Panc1 (cell line): ENCODE measurements at regions not wholly inside any gene's neighbourhood (a gene's known extent, or its start where the extent isn't known, plus 50 kb on each side); places are given as distances from the start of the nearest gene placed in this dataset.

ENCODE experiments used
- ATAC-seq: fragments of 200-7000 bp; cut with Tn5 transposase; 2 replicates; pipeline ENCODE4 v1.9.1; 2020; ENCODE audit warnings: mild to moderate bottlenecking, moderate library complexity
- BruUV-seq: library from RNA; stranded (reverse); fragments of 400-500 nt; replicated peaks from 2 replicates; lab custom pipeline; 2021; lab: Mats Ljungman, UMichigan
- CTCF ChIA-PET: fragments of 300-600 bp; sonication (Branson Sonifier 250); formaldehyde crosslinking; loops from one replicate; lab custom pipeline; 2022; ENCODE audit warnings: antibody characterized with exemption; lab: Charles Lee
- POLR2A ChIA-PET: fragments of 300-600 bp; sonication (Branson Sonifier 250); formaldehyde crosslinking; loops from one replicate; lab custom pipeline; 2022; ENCODE audit warnings: antibody characterized with exemption; lab: Charles Lee
- DNase-seq: peaks from one replicate; pipeline ENCODE4 v3.0.0-alpha.2; 2010; ENCODE audit warnings: low read depth, low spot score
- H3K27ac ChIP-seq: 2 replicates; pipeline ENCODE4 v1.5.1; 2011; ENCODE audit warnings: mild to moderate bottlenecking, low read length, inconsistent platforms
- H3K27me3 ChIP-seq: fragments of 200-500 bp; sonication (Bioruptor generic); 2 replicates; pipeline ENCODE4 v1.6.0; 2014; ENCODE audit warnings: low read length, inconsistent platforms; ENCODE audit not compliant: control insufficient read depth, insufficient read depth
- H3K36me3 ChIP-seq: fragments of 200-500 bp; sonication (Bioruptor generic); 2 replicates; pipeline ENCODE4 v1.5.1; 2014; ENCODE audit warnings: inconsistent platforms, mild to moderate bottlenecking, low read length, moderate library complexity; ENCODE audit not compliant: control insufficient read depth, insufficient read depth
- H3K4me1 ChIP-seq: 2 replicates; pipeline ENCODE4 v1.5.1; 2011; ENCODE audit warnings: inconsistent platforms, mild to moderate bottlenecking, low read length, moderate library complexity; ENCODE audit not compliant: control insufficient read depth, insufficient read depth
- H3K4me3 ChIP-seq, 2 experiments: 2 replicates each; pipeline ENCODE4 v1.5.1; 2011 to 2012; ENCODE audit warnings: low read depth in 2 of 2, low read length in 2 of 2, mild to moderate bottlenecking in 2 of 2, inconsistent platforms in 1 of 2, moderate library complexity in 1 of 2
- H3K9me3 ChIP-seq: fragments of 200-500 bp; sonication (Bioruptor generic); 2 replicates; pipeline ENCODE4 v1.5.1; 2014; ENCODE audit warnings: low read depth, mild to moderate bottlenecking, inconsistent platforms, low read length, moderate library complexity; ENCODE audit not compliant: control insufficient read depth, insufficient read depth
- POLR2AphosphoS5 ChIP-seq: IDR thresholded peaks from 2 replicates; pipeline ENCODE4 v1.6.1; 2012; ENCODE audit warnings: mild to moderate bottlenecking, low read depth, low read length, moderate library complexity
- SIN3A ChIP-seq: IDR thresholded peaks from 2 replicates; pipeline ENCODE4 v1.6.1; 2012; ENCODE audit warnings: low read depth, mild to moderate bottlenecking, low read length, moderate library complexity, borderline replicate concordance; ENCODE audit not compliant: insufficient read depth
- TCF7L2 ChIP-seq: IDR thresholded peaks from 2 replicates; pipeline ENCODE4 v1.6.1; 2011; ENCODE audit warnings: mild to moderate bottlenecking, low read depth, low read length, inconsistent platforms
- in situ Hi-C: cut with HindIII; loops from 2 replicates; pipeline ENCODE4 v1.10.0; 2016; ENCODE audit warnings: low sequenced_read_pairs, low pct_unique_long_range_greater_than_20kb
- intact Hi-C: fragments of 100-400 bp; cut with micrococcal nuclease; formaldehyde crosslinking; loops from one replicate; pipeline ENCODE4 v1.10.0; 2022; ENCODE audit not compliant: unreplicated experiment
- TF ChIP-seq, protein P1 (sequence below): fragments of 450-650 bp; IDR thresholded peaks from 2 replicates; pipeline ENCODE4 v1.5.1; 2017; ENCODE audit warnings: mild to moderate bottlenecking
- TF ChIP-seq, protein P2 (sequence below), 2 experiments: IDR thresholded peaks; 2 replicates each; pipeline ENCODE4 v1.6.1; 2011 to 2012; ENCODE audit warnings: low read depth in 2 of 2, control low read depth in 1 of 2, low read length in 1 of 2, mild to moderate bottlenecking in 1 of 2, moderate library complexity in 1 of 2; ENCODE audit not compliant: insufficient read depth in 1 of 2

- in situ Hi-C loops (no loop called here), intact Hi-C loops (no loop called here)
- CTCF ChIA-PET: interaction anchor here (0.6 kb wide), 2 partner anchors 181 to 526 kb away, joined by 3 to 4 read pairs; no protein-coding TSS in a partner anchor
- POLR2A ChIA-PET: no interaction called here
- Histone ChIP-seq H3K9me3 (no peaks in the 10 kb centered on the region), H3K27me3 (no peaks in the 10 kb centered on the region), H3K4me3 (no peak overlapping the region), H3K27ac (no peak overlapping the region), H3K36me3 (no peaks in the 10 kb centered on the region), H3K4me1 (no peaks in the 10 kb centered on the region)
- DNase-seq (no peak), ATAC-seq (no peak)
- TF ChIP-seq POLR2AphosphoS5 (no peak), SIN3A (no peak), TCF7L2 (no peak)
- TF ChIP-seq, protein P1, sequence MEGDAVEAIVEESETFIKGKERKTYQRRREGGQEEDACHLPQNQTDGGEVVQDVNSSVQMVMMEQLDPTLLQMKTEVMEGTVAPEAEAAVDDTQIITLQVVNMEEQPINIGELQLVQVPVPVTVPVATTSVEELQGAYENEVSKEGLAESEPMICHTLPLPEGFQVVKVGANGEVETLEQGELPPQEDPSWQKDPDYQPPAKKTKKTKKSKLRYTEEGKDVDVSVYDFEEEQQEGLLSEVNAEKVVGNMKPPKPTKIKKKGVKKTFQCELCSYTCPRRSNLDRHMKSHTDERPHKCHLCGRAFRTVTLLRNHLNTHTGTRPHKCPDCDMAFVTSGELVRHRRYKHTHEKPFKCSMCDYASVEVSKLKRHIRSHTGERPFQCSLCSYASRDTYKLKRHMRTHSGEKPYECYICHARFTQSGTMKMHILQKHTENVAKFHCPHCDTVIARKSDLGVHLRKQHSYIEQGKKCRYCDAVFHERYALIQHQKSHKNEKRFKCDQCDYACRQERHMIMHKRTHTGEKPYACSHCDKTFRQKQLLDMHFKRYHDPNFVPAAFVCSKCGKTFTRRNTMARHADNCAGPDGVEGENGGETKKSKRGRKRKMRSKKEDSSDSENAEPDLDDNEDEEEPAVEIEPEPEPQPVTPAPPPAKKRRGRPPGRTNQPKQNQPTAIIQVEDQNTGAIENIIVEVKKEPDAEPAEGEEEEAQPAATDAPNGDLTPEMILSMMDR: no peak
- TF ChIP-seq, protein P2, sequence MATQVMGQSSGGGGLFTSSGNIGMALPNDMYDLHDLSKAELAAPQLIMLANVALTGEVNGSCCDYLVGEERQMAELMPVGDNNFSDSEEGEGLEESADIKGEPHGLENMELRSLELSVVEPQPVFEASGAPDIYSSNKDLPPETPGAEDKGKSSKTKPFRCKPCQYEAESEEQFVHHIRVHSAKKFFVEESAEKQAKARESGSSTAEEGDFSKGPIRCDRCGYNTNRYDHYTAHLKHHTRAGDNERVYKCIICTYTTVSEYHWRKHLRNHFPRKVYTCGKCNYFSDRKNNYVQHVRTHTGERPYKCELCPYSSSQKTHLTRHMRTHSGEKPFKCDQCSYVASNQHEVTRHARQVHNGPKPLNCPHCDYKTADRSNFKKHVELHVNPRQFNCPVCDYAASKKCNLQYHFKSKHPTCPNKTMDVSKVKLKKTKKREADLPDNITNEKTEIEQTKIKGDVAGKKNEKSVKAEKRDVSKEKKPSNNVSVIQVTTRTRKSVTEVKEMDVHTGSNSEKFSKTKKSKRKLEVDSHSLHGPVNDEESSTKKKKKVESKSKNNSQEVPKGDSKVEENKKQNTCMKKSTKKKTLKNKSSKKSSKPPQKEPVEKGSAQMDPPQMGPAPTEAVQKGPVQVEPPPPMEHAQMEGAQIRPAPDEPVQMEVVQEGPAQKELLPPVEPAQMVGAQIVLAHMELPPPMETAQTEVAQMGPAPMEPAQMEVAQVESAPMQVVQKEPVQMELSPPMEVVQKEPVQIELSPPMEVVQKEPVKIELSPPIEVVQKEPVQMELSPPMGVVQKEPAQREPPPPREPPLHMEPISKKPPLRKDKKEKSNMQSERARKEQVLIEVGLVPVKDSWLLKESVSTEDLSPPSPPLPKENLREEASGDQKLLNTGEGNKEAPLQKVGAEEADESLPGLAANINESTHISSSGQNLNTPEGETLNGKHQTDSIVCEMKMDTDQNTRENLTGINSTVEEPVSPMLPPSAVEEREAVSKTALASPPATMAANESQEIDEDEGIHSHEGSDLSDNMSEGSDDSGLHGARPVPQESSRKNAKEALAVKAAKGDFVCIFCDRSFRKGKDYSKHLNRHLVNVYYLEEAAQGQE (IDR thresholded peaks at IDR 0.05; ENCODE audit: insufficient read depth in 1 of 2, low read depth in 2 of 2, low read length in 1 of 2): no peak
- no TSS peak for BruUV-seq
Observed at GRCh38 chr5:167730121-167730520, 561.3 kb upstream of the WWC1 start.

DNA sequence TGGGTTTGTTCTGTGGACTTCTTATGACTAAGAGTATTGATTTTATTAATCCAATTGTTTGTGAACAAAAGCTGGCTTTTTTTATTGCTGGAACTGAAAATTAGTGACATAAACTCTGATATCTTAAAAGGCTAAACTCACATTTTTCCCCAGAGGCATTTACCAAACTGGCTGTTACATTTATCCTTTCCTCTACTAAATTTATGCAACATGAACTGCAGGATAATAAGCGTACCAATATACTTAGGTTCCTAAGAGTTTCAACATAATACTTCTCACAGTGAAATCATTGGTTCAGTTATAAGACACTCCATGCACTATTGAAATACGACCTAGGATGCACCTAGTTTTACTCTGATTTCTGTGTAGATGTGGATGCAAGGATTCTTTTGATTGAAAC, 560.8 kb upstream of the WWC1 start:
- CTCF ChIA-PET: no interaction called here
- H3K4me1 ChIP-seq: no peaks in the 10 kb centered on the region
- no peaks in the 10 kb centered on the region for H3K9me3 ChIP-seq
- TF ChIP-seq, protein P2 (IDR thresholded peaks at IDR 0.05; ENCODE audit: insufficient read depth in 1 of 2, low read depth in 2 of 2, low read length in 1 of 2): no peak
- TF ChIP-seq POLR2AphosphoS5: no peak
- no TSS peak for BruUV-seq
- ATAC-seq (no peak), DNase-seq (no peak)
- H3K36me3 ChIP-seq: no peaks in the 10 kb centered on the region
- H3K4me3 ChIP-seq: no peak overlapping the region
- no peaks in the 10 kb centered on the region for H3K27me3 ChIP-seq
- in situ Hi-C loops: no loop called here
- intact Hi-C loops: no loop called here
- POLR2A ChIA-PET: no interaction called here
- H3K27ac ChIP-seq: no peak overlapping the region
